ENCODE measurements at regions not wholly inside any gene's neighbourhood (a gene's known extent, or its start where the extent isn't known, plus 50 kb on each side); places are given as distances from the start of the nearest gene placed in this dataset.
A peak's percentile ranks its signal among the peaks of the same experiment; 100 is the strongest.
"Not testable (repeated sequence)": the region's sequence is repeated elsewhere in the genome, so short reads cannot be mapped to it uniquely, and the experiment has no call there.

GRCh38 chr3:191518861-191519260 lies 57.9 kb downstream of the PYDC2 start:
- no peak for TF ChIP-seq POLR2A (IDR thresholded peaks at IDR 0.05; ENCODE audit: low read depth, low read length)
- no peak for DNase-seq (ENCODE audit: insufficient read length, low spot score)
- peak; percentile 43 for FAIRE-seq

GRCh38 chr3:191521055-191521454 lies 60.1 kb downstream of the PYDC2 start:
- TF ChIP-seq POLR2A (IDR thresholded peaks at IDR 0.05; ENCODE audit: low read depth, low read length) = no peak
- DNase-seq (ENCODE audit: insufficient read length, low spot score) (no peak), FAIRE-seq (no peak)

- no peak for FAIRE-seq
- TF ChIP-seq POLR2A (IDR thresholded peaks at IDR 0.05; ENCODE audit: low read depth, low read length) = no peak
- no peak for DNase-seq (ENCODE audit: insufficient read length, low spot score)
These were observed 62.2 kb downstream of the PYDC2 start for GRCh38 chr3:191523148-191523547.

GRCh38 chr3:191528589-191528988 lies 67.6 kb downstream of the PYDC2 start:
- peak; percentile 87 for FAIRE-seq
- no peak for DNase-seq (ENCODE audit: insufficient read length, low spot score)
- TF ChIP-seq POLR2A (IDR thresholded peaks at IDR 0.05; ENCODE audit: low read depth, low read length) = no peak

GRCh38 chr3:191529992-191530391 lies 69.0 kb downstream of the PYDC2 start:
- DNase-seq (ENCODE audit: insufficient read length, low spot score) (no peak), FAIRE-seq (peak; percentile 15)
- no peak for TF ChIP-seq POLR2A (IDR thresholded peaks at IDR 0.05; ENCODE audit: low read depth, low read length)

- no peak for TF ChIP-seq POLR2A (IDR thresholded peaks at IDR 0.05; ENCODE audit: low read depth, low read length)
- FAIRE-seq (no peak), DNase-seq (ENCODE audit: insufficient read length, low spot score) (no peak)
These were observed 70.5 kb downstream of the PYDC2 start for GRCh38 chr3:191531434-191531972.

GRCh38 chr3:191543018-191543417 lies 82.1 kb downstream of the PYDC2 start:
- DNase-seq (ENCODE audit: insufficient read length, low spot score) = no peak
- no peak for TF ChIP-seq POLR2A (IDR thresholded peaks at IDR 0.05; ENCODE audit: low read depth, low read length)
- no peak for FAIRE-seq

- FAIRE-seq (peak; percentile 77), DNase-seq (ENCODE audit: insufficient read length, low spot score) (no peak)
- no peak for TF ChIP-seq POLR2A (IDR thresholded peaks at IDR 0.05; ENCODE audit: low read depth, low read length)
These were observed 82.9 kb downstream of the PYDC2 start for GRCh38 chr3:191543897-191544296.

- peak; percentile 64 for FAIRE-seq
- TF ChIP-seq POLR2A (IDR thresholded peaks at IDR 0.05; ENCODE audit: low read depth, low read length) = no peak
- DNase-seq (ENCODE audit: insufficient read length, low spot score) = no peak
These were observed 88.4 kb downstream of the PYDC2 start for GRCh38 chr3:191549357-191549756.

- FAIRE-seq = peak; percentile 65
- TF ChIP-seq POLR2A (IDR thresholded peaks at IDR 0.05; ENCODE audit: low read depth, low read length) = no peak
These were observed 94.1 kb downstream of the PYDC2 start for GRCh38 chr3:191555037-191555436.

GRCh38 chr3:191557322-191557721 lies 96.4 kb downstream of the PYDC2 start:
- DNase-seq (ENCODE audit: insufficient read length, low spot score) = no peak
- no peak for TF ChIP-seq POLR2A (IDR thresholded peaks at IDR 0.05; ENCODE audit: low read depth, low read length)
- FAIRE-seq = no peak

More at GRCh38 chr3:191555037-191555436, 94.1 kb downstream of the PYDC2 start:
- DNase-seq (ENCODE audit: insufficient read length, low spot score) = no peak

GRCh38 chr3:191563722-191564121 lies 102.8 kb downstream of the PYDC2 start:
- no peak for TF ChIP-seq POLR2A (IDR thresholded peaks at IDR 0.05; ENCODE audit: low read depth, low read length)
- no peak for DNase-seq (ENCODE audit: insufficient read length, low spot score)
- peak; percentile 74 for FAIRE-seq

GRCh38 chr3:191566469-191566868 lies 105.5 kb downstream of the PYDC2 start:
- TF ChIP-seq POLR2A (IDR thresholded peaks at IDR 0.05; ENCODE audit: low read depth, low read length) = no peak
- FAIRE-seq (peak; percentile 83), DNase-seq (ENCODE audit: insufficient read length, low spot score) (no peak)

- DNase-seq (ENCODE audit: insufficient read length, low spot score) = no peak
- no peak for TF ChIP-seq POLR2A (IDR thresholded peaks at IDR 0.05; ENCODE audit: low read depth, low read length)
- FAIRE-seq = no peak
These were observed 107.2 kb downstream of the PYDC2 start for GRCh38 chr3:191568206-191568605.

GRCh38 chr3:191592105-191592504 lies 131.1 kb downstream of the PYDC2 start:
- FAIRE-seq = peak; percentile 15
- TF ChIP-seq POLR2A (IDR thresholded peaks at IDR 0.05; ENCODE audit: low read depth, low read length) = no peak

GRCh38 chr3:191593486-191593885 lies 132.5 kb downstream of the PYDC2 start:
- no peak for DNase-seq (ENCODE audit: insufficient read length, low spot score)
- peak; percentile 15 for FAIRE-seq
- TF ChIP-seq POLR2A (IDR thresholded peaks at IDR 0.05; ENCODE audit: low read depth, low read length) = no peak

More at GRCh38 chr3:191592105-191592504, 131.1 kb downstream of the PYDC2 start:
- DNase-seq (ENCODE audit: insufficient read length, low spot score) = no peak

- FAIRE-seq = not testable (repeated sequence)
These were observed 154.5 kb downstream of the PYDC2 start for GRCh38 chr3:191615511-191615910.

More at GRCh38 chr3:191615511-191615910, 154.5 kb downstream of the PYDC2 start:
- DNase-seq (ENCODE audit: insufficient read length, low spot score) = not testable (repeated sequence)

All from H54 (cell line).